Immature natural killer cell (primary cell): ENCODE measurements at regions not wholly inside any gene's neighbourhood (a gene's known extent, or its start where the extent isn't known, plus 50 kb on each side); places are given as distances from the start of the nearest gene placed in this dataset.
"Not testable (repeated sequence)": the region's sequence is repeated elsewhere in the genome, so short reads cannot be mapped to it uniquely, and the experiment has no call there.

Experiments
- DNase-seq, 3 donors: peaks; one replicate each; pipeline ENCODE4 v3.0.0; 2022; ENCODE audit warnings: mixed read lengths in 1 of 3
- H3K27ac Mint-ChIP-seq, 6 donors: one replicate each; pipeline ENCODE4 v1.8.0; 2020; ENCODE audit warnings: mixed read lengths in 6 of 6, mild to moderate bottlenecking in 5 of 6, inconsistent platforms in 4 of 6, moderate library complexity in 3 of 6
- H3K27me3 Mint-ChIP-seq, 3 donors: one replicate each; pipeline ENCODE4 v1.8.0; 2020 to 2021; ENCODE audit warnings: low read depth in 3 of 3, mild to moderate bottlenecking in 3 of 3, mixed read lengths in 3 of 3, moderate library complexity in 3 of 3, inconsistent platforms in 1 of 3
- H3K36me3 Mint-ChIP-seq, 3 donors: one replicate each; pipeline ENCODE4 v1.8.0; 2020; ENCODE audit warnings: mixed read lengths in 3 of 3, inconsistent platforms in 2 of 3, mild to moderate bottlenecking in 2 of 3
- H3K4me1 Mint-ChIP-seq, 2 donors: one replicate each; pipeline ENCODE4 v1.8.0; 2020; ENCODE audit warnings: inconsistent platforms in 2 of 2, mild to moderate bottlenecking in 2 of 2, mixed read lengths in 2 of 2, moderate library complexity in 1 of 2
- H3K4me3 Mint-ChIP-seq, 5 donors: one replicate each; pipeline ENCODE4 v1.8.0; 2020; ENCODE audit warnings: mild to moderate bottlenecking in 5 of 5, mixed read lengths in 5 of 5, inconsistent platforms in 3 of 5, moderate library complexity in 3 of 5
- H3K9me3 Mint-ChIP-seq, 6 donors: one replicate each; pipeline ENCODE4 v1.8.0; 2020; ENCODE audit warnings: mild to moderate bottlenecking in 6 of 6, mixed read lengths in 6 of 6, inconsistent platforms in 4 of 6, moderate library complexity in 3 of 6

DNA sequence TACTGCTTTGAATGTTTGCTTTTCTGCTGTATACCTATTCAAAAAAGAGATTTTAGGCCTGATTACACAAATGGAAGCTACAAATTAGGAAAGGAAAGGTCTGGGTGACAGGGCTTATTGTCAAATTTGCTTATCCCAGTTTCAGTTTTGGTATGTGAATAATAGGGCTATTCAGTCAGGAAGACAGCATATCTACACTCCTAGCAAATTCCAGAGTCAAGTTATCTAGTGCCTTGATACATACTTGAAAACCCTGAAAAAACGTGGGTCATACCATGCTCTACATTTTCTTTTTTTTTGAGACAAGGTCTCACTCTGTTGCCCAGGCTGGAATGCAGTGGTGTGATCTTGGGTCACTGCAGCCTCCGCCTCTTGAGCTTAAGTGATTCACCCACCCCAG is 59.2 kb upstream of the CCDC180 start:
- DNase-seq, H3K27me3 Mint-ChIP-seq, H3K4me1 Mint-ChIP-seq, H3K36me3 Mint-ChIP-seq, H3K9me3 Mint-ChIP-seq, H3K4me3 Mint-ChIP-seq, H3K27ac Mint-ChIP-seq: not testable (repeated sequence)

DNA sequence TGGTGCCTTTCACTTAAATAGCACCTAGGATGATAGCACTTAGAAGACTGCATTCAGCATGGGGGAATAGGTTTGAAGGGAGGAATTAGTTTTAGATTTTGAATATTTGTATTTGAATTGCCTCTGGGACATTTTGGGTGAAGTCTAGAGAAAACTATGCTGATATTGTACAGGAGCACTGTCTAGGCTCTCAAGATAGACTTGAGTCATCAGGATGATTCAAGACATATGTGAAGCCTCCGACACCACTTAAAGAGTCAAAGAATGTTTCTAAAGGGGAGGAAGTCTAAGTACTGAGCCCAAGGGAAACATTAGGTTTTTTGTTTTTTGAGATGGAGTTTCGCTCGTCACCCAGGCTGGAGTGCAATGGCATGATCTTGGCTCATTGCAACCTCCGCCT is 63.9 kb upstream of the CCDC180 start:
- H3K9me3 Mint-ChIP-seq, result no peaks in the 10 kb centered on the region
- no peak overlapping the region for H3K27ac Mint-ChIP-seq
- H3K4me3 Mint-ChIP-seq, result no peak overlapping the region
- no peaks in the 10 kb centered on the region for H3K27me3 Mint-ChIP-seq
- no peak for DNase-seq
- peaks cover 0 to 4% (median 0%) of the 10 kb centered on the region in 3 donors for H3K36me3 Mint-ChIP-seq
- H3K4me1 Mint-ChIP-seq, result peaks cover 13 to 18% of the 10 kb centered on the region in 2 donors

DNA sequence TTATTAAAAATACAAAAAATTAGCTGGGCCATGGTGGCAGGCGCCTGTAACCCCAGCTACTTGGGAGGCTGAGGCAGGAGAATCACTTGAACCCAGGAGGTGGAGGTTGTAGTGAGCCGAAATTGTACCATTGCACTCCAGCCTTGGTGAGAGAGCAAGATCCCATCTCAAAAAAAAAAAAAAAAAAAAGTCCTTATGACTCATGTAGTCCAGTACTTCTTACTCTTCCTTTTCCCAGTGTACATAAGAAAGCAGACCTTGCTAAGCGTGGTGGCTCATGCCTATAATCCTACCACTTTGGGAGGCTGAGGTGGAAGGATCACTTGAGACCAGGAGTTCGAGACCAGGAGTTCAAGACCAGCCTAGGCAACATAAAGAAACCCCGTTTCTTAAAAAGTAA is 66.0 kb upstream of the CCDC180 start:
- peaks cover 18 to 31% of the 10 kb centered on the region in 2 donors for H3K4me1 Mint-ChIP-seq
- not testable (repeated sequence) for H3K36me3 Mint-ChIP-seq, DNase-seq, H3K27ac Mint-ChIP-seq, H3K4me3 Mint-ChIP-seq, H3K9me3 Mint-ChIP-seq, H3K27me3 Mint-ChIP-seq

DNA sequence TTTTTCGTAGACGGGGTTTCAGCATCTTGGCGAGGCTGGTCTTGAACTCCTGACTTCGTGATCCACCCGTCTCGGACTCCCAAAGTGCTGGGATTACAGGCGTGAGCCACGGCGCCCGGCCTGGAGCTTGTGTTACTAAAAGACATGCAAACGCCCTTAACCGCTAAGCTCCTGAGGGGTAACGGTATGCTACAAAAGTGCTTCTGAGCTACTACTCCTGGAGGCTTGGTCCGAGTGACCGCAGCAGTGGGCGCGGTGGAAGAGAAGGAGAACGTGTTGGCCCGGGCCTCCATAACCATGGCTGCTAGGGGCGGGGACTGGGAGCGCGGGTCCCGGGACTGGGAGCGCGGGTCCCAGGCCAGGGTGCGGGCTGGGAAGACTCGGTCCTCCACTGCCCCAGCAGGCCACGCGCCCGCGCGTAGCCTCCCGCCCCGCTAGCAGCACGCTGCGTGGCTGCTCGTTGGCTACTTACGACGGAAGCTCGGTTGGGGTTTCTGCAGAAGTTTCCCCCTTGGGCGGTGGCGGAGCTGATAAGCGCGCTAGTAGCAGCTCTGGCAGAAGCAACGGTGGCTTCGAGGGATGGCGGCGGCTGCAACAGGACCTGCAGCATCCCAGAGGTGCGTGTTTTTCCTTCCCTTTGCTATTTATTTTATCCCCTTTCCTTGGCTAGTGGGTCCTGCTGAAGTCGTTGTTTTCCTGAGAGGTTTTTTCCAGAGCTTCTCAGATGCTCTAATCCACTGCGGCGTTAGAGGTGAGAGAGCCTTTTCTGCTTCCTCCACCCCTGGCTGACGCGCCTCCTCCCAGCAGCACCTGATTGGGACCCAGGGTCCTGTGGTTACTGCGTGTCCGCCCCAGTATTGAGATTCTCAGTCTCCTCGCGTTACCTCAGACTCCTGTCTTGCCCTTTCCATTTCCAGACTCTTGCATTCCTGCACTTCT is 69.2 kb upstream of the CCDC180 start:
- Mint-ChIP-seq H3K9me3 (no peaks in the 10 kb centered on the region), H3K27me3 (peaks cover 1 to 3% (median 2%) of the 10 kb centered on the region in 3 donors), H3K4me1 (peaks cover 15 to 31% of the 10 kb centered on the region in 2 donors), H3K27ac (peak overlapping the region; percentile 73 to 95 (median 88)), H3K4me3 (peak overlapping the region; percentile 89 to 97 (median 97)), H3K36me3 (no peaks in the 10 kb centered on the region)
- DNase-seq, result peak; percentile 67 to 76 (median 74)

DNA sequence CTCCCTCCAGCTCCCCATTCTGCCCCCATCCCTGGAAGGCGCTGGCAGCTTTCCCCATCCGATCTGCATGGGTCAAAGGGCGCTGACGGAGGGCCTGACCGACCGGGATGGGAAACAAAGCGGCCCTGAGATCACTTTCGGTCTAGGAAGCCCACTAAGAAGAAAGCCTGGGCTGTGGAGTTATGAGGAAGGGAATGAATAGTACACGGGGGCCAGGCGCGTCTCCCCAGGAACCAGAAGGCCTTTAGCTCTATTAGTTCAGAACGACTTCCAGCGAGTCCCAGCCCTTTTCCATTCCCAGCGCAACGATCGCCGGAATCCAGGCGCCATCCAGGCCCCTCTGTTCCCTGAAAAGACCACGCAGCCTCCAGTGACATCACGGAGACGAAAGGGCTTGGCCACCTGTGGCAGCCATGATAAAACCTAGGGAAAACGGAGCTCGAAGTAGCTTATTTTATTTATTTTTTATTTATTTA is 70.1 kb upstream of the CCDC180 start:
- no peaks in the 10 kb centered on the region for H3K36me3 Mint-ChIP-seq
- peak overlapping the region in 4 of 6 donors; percentile 40 to 89 (median 64) for H3K27ac Mint-ChIP-seq
- peaks cover 15 to 31% of the 10 kb centered on the region in 2 donors for H3K4me1 Mint-ChIP-seq
- no peak for DNase-seq
- H3K9me3 Mint-ChIP-seq, result no peaks in the 10 kb centered on the region
- H3K27me3 Mint-ChIP-seq, result peaks cover 2 to 3% (median 3%) of the 10 kb centered on the region in 3 donors
- peak overlapping the region; percentile 89 to 97 (median 97) for H3K4me3 Mint-ChIP-seq

DNA sequence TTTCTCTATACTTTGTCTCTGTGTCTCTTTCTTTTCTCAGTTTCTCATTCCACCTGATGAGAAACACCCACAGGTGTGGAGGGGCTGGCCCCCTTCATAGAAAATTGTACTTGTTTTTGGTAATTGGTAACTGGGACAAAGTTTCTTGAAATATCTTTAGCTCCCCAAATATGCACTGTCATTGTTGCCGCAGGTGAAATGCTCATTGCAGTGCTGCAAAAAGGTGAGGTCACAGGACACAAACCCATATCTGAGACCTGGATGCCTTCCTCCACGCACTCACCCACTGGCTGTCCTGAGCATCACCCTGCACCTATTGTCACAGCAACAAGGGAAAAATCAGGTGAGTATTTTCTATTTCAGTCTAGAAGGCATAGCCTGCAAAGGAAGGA is 74.5 kb upstream of the CCDC180 start:
- DNase-seq, H3K27ac Mint-ChIP-seq, H3K9me3 Mint-ChIP-seq, H3K27me3 Mint-ChIP-seq, H3K4me3 Mint-ChIP-seq, H3K36me3 Mint-ChIP-seq, H3K4me1 Mint-ChIP-seq: not testable (repeated sequence)

DNA sequence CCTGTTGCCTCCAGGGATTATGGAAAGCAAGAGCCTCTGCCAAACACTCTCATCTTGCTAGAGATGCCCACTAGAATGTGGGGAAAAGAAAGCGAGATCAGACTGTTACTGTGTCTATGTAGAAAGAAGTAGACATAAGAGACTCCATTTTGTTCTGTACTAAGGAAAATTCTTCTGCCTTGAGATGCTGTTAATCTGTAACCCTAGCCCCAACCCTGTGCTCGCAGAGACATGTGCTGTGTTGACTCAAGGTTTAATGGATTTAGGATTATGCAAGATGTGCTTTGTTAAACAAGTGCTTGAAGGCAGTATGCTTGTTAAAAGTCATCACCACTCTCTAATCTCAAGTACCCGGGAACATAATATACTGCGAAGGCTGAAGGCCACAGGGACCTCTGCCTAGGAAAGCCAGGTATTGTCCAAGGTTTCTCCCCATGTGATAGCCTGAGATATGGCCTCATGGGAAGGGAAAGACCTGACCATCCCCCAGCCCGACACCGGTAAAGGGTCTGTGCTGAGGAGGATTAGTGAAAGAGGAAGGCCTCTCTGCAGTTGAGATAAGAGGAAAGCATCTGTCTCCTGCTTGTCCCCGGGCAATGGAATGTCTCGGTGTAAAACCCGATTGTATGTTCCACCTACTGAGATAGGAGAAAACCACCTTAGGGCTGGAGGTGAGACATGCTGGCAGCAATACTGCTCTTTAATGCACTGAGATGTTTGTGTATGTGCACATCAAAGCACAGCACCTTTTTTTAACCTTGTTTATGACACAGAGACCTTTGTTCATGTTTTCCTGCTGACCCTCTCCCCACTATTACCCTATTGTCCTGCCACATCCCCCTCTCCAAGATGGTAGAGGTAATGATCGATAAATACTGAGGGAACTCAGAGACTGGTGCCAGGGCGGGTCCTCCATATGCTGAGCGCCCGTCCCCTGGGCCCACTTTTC is 75.1 kb upstream of the CCDC180 start:
- H3K27me3 Mint-ChIP-seq, H3K36me3 Mint-ChIP-seq, DNase-seq, H3K9me3 Mint-ChIP-seq, H3K4me3 Mint-ChIP-seq, H3K27ac Mint-ChIP-seq, H3K4me1 Mint-ChIP-seq: not testable (repeated sequence)

DNA sequence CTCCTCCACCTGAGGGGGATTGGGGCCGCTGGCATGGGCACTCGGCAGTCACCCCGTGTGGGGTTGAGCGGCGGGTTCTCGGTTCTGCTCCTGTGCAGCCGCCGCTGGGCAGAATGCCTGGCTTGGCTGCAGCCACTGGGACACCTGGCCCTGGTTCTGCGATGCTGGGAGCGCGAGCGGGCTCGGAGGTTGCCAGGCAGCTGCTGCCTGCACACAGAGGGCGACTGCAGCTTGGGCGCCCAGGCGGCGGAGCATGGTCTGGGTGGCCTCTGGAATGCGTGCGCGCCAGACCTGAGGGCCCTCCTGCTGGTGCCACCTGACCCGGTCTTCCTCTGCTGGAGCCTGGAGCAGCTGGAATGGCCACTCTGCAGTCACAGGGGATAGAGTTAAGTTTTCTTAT is 85.1 kb upstream of the CCDC180 start:
- H3K27me3 Mint-ChIP-seq, result peaks cover 15 to 25% (median 18%) of the 10 kb centered on the region in 3 donors
- DNase-seq, H3K36me3 Mint-ChIP-seq, H3K9me3 Mint-ChIP-seq, H3K27ac Mint-ChIP-seq, H3K4me1 Mint-ChIP-seq: not testable (repeated sequence)
- peak overlapping the region; percentile 33 to 61 (median 49) for H3K4me3 Mint-ChIP-seq

DNA sequence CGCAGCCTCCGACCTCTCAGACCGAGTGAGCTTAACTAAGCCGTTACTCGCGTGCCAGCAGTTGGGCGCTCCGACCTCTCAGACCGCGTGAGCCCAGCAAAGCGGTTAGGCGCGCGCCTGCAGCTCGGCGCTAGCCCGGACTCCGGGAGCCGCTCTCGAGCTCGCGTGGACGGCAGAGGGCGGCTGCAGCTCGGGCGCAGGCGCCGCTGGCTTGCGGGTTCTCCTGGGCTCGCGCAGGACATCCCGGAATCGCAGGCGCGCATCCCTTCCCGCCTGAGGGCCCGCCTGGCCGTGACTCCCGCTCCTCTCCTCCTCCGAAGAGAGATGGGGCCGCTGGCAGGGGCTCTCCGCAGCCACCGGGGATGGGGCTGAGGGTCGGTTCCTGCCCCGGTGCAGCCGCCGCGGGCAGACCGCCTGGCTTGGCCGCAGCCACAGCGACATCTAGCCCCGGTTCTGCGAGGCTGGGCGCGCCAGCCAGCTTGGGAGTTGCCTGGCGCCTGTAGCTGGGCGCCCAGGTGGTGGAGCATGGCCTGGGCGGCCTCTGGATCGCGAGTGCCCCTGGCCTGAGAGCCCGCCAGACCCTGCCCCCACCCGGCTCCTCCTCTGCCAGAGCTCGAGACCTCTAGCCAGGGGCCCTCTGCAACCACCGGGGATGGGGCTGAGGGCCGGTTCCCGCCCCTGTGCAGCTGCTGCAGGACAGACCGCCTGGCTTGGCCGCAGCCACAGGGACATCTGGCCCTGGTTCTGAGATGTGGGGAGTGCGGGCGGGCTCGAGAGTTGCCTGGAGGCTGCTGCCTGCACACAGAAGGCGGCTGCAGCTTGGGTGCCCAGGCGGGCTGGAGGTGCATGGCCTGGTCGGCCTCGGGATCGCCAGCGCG is 85.7 kb upstream of the CCDC180 start:
- Mint-ChIP-seq H3K4me3 (peak overlapping the region; percentile 82 to 89 (median 84)), H3K27me3 (peaks cover 13 to 25% (median 18%) of the 10 kb centered on the region in 3 donors)
- peak; percentile 58 to 68 (median 62) for DNase-seq
- H3K27ac Mint-ChIP-seq, H3K36me3 Mint-ChIP-seq, H3K9me3 Mint-ChIP-seq, H3K4me1 Mint-ChIP-seq: not testable (repeated sequence)

DNA sequence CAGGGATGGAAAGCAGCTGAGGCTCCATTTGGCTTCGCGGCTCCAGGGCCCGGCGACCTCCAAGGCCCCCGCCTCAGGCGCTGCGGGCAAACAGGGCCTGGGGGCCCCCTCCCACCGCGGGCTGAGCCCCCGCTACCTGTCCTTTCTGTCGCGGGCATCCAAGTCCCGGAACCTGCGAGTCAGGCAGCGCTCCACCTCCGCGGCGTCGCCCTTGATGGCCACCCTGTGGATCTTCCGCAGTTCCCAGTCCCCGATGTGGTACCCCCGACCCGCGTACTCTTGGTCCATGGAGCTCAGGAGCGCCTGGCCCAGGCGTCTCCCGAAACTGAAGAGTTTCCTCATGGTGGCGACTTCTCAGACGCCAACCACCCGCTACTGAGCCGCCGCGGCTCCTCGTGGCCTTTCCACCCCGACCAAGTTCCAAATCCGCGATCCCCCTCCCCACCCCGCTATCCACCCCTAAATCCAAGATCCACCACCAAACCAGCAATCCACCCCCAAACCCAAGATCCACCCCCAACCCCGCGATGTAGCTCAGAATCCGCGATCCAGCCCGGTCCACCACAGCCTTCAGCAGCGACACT is 86.5 kb upstream of the CCDC180 start:
- Mint-ChIP-seq H3K4me3 (peak overlapping the region; percentile 82 to 89 (median 84)), H3K36me3 (no peaks in the 10 kb centered on the region), H3K27ac (no peak overlapping the region), H3K27me3 (peaks cover 13 to 27% (median 18%) of the 10 kb centered on the region in 3 donors), H3K9me3 (peaks cover 0 to 5% (median 0%) of the 10 kb centered on the region in 6 donors), H3K4me1 (peaks cover 6 to 9% of the 10 kb centered on the region in 2 donors)
- no peak for DNase-seq

DNA sequence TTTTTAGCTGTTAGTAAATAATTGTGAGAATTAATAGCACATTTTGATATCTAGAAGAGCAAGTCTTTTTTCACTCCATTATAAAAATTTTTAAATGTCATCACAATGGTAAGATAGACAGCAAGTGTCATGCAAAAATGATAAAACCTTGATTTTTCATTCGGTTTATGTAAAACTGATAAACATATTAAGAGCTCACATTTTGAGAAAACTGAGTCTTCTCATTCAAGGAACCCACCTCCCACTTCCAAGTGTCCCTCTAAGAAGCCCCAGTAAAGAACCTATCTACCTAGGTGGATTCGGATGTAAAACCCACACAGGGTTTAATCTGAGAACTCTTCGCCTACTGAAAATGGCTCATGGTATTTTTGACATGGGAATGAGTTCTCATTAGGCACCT is 87.1 kb upstream of the CCDC180 start:
- H3K27ac Mint-ChIP-seq, H3K9me3 Mint-ChIP-seq: not testable (repeated sequence)
- peak overlapping the region in 4 of 5 donors; percentile 27 to 87 (median 62) for H3K4me3 Mint-ChIP-seq

DNA sequence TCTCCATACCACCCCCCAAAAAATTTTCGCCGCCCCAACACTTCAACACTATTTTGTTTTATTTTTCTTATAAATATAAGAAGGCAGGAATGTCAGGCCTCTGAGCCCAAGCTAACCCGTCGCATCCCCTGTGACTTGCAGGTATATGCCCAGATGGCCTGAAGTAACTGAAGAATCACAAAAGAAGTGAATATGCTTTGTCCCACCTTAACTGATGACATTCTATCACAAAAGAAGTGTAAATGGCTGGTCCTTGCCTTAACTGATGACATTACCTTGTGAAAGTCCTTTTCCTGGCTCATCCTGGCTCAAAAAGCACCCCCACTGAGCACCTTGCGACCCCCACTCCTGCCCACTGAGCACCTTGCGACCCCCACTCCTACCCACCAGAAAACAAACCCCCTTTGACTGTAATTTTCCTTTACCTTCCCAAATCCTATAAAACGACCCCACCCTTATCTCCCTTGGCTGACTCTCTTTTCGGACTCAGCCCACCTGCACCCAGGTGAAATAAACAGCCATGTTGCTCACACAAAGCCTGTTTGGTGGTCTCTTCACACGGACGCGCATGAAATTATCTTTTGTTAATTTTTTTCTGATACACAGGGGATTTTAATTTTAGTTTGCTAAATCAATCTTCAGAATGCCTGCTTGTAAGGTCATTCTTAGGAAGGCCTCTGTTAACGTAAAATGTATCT is 87.9 kb upstream of the CCDC180 start:
- not testable (repeated sequence) for H3K4me3 Mint-ChIP-seq, H3K36me3 Mint-ChIP-seq, DNase-seq, H3K4me1 Mint-ChIP-seq, H3K27ac Mint-ChIP-seq, H3K9me3 Mint-ChIP-seq
- peaks cover 16 to 31% (median 19%) of the 10 kb centered on the region in 3 donors for H3K27me3 Mint-ChIP-seq

More for the DNA sequence above, 87.1 kb upstream of the CCDC180 start:
- not testable (repeated sequence) for DNase-seq, H3K4me1 Mint-ChIP-seq, H3K36me3 Mint-ChIP-seq
- peaks cover 13 to 30% (median 21%) of the 10 kb centered on the region in 3 donors for H3K27me3 Mint-ChIP-seq
